HG03095 (cell line): ENCODE measurements at regions not wholly inside any gene's neighbourhood (a gene's known extent, or its start where the extent isn't known, plus 50 kb on each side); places are given as distances from the start of the nearest gene placed in this dataset.
"Not testable (repeated sequence)": the region's sequence is repeated elsewhere in the genome, so short reads cannot be mapped to it uniquely, and the experiment has no call there.

Experiments used
- ATAC-seq: cut with Tn5 transposase; IDR thresholded peaks from one replicate; pipeline ENCODE4 v1.9.1; 2021; ENCODE audit warnings: moderate library complexity; ENCODE audit not compliant: unreplicated experiment

- no peak for ATAC-seq
Measured at GRCh38 chr7:113030489-113030888, 56.1 kb downstream of the GPR85 start.

- no peak for ATAC-seq
Measured at GRCh38 chr7:113026941-113027340, 59.7 kb downstream of the GPR85 start.

- ATAC-seq = not testable (repeated sequence)
Measured at GRCh38 chr7:113017144-113017857, 69.3 kb downstream of the GPR85 start.

- ATAC-seq = no peak
Measured at GRCh38 chr7:113015034-113015645, 71.5 kb downstream of the GPR85 start.

- ATAC-seq = no peak
Measured at GRCh38 chr7:113013761-113014449, 72.7 kb downstream of the GPR85 start.

- not testable (repeated sequence) for ATAC-seq
Measured at GRCh38 chr7:113012862-113013261, 73.8 kb downstream of the GPR85 start.

GRCh38 chr7:113010377-113010776 lies 76.2 kb downstream of the GPR85 start:
- no peak for ATAC-seq

- no peak for ATAC-seq
Measured at GRCh38 chr7:113008755-113009154, 77.9 kb downstream of the GPR85 start.

GRCh38 chr7:113004726-113005454 lies 81.7 kb downstream of the GPR85 start:
- ATAC-seq = no peak

- peak; percentile 84 for ATAC-seq
Measured at GRCh38 chr7:113000316-113001020, 86.2 kb downstream of the GPR85 start.

- ATAC-seq = no peak
Measured at GRCh38 chr7:112997831-112998230, 88.8 kb downstream of the GPR85 start.

GRCh38 chr7:112996331-112996871 lies 90.2 kb downstream of the GPR85 start:
- ATAC-seq = no peak

GRCh38 chr7:112995059-112995824 lies 91.4 kb downstream of the GPR85 start:
- ATAC-seq = no peak

- no peak for ATAC-seq
Measured at GRCh38 chr7:112994656-112995055, 92.0 kb downstream of the GPR85 start.

GRCh38 chr7:112990624-112991023 lies 96.0 kb downstream of the GPR85 start:
- ATAC-seq = no peak

- ATAC-seq = no peak
Measured at GRCh38 chr7:112989531-112989930, 97.1 kb downstream of the GPR85 start.

- no peak for ATAC-seq
Measured at GRCh38 chr7:112987171-112987570, 99.5 kb downstream of the GPR85 start.

- ATAC-seq = no peak
Measured at GRCh38 chr7:112986256-112987031, 100.2 kb downstream of the GPR85 start.

- no peak for ATAC-seq
Measured at GRCh38 chr7:112985377-112985987, 101.1 kb downstream of the GPR85 start.
